ENCODE measurements at regions not wholly inside any gene's neighbourhood (a gene's known extent, or its start where the extent isn't known, plus 50 kb on each side); places are given as distances from the start of the nearest gene placed in this dataset.
A peak's percentile ranks its signal among the peaks of the same experiment; 100 is the strongest.

DNA sequence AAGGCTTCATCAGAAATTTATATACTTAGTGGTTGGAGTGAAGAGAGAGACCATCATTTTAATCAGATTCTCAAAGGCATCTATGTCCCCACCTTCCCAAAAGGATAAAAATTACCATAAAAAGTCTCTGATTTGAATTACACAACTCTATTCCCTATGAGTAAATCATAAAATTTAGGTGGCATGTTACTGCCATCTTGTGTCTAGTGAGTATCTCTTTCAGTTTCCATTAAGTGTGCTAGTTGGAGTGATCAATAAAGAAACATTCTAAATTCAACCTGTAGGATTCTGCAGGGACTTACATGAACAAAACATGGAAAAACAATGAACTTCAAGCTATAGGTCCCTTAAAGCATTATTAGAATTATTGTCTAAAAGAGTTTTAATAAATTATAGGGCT is 655.4 kb downstream of the LTN1 start:
- Histone ChIP-seq H3K27ac (no peak overlapping the region), H3K27me3 (replicated peaks; ENCODE audit: insufficient read depth) (no peaks in the 10 kb centered on the region), H3K4me1 (ENCODE audit: control insufficient read depth in 1 of 2, low read depth in 2 of 2) (peaks cover 0 to 22% of the 10 kb centered on the region in 2 donors), H3K9me3 (no peaks in the 10 kb centered on the region), H3K36me3 (no peaks in the 10 kb centered on the region), H3K4me3 (no peak overlapping the region)
- ATAC-seq (ENCODE audit: insufficient number of reproducible peaks, low FRiP score, low read depth) (no peak), DNase-seq (ENCODE audit: low spot score) (no peak)
- TF ChIP-seq, protein P1, sequence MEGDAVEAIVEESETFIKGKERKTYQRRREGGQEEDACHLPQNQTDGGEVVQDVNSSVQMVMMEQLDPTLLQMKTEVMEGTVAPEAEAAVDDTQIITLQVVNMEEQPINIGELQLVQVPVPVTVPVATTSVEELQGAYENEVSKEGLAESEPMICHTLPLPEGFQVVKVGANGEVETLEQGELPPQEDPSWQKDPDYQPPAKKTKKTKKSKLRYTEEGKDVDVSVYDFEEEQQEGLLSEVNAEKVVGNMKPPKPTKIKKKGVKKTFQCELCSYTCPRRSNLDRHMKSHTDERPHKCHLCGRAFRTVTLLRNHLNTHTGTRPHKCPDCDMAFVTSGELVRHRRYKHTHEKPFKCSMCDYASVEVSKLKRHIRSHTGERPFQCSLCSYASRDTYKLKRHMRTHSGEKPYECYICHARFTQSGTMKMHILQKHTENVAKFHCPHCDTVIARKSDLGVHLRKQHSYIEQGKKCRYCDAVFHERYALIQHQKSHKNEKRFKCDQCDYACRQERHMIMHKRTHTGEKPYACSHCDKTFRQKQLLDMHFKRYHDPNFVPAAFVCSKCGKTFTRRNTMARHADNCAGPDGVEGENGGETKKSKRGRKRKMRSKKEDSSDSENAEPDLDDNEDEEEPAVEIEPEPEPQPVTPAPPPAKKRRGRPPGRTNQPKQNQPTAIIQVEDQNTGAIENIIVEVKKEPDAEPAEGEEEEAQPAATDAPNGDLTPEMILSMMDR (IDR thresholded peaks at IDR 0.05), result peak; percentile 24

DNA sequence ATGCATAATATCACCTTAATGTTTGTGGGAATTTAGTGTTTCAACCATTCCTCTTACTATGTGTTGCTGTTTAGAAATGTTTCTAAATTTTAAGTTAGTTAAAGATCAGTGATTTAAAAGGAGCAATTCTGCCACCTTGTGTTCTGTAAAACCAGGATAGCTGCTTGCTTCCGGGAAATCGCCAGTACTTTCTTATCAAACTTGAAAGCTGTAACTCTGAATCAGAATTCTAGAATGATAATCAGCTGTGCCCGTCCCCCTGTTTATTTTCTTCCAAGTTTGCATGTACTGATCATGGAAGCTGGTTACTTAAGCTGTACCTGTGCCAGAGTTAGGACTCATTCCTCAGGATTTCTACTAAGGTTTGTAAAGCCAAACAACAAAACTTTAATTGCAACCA is 656.4 kb downstream of the LTN1 start:
- Histone ChIP-seq H3K27ac (no peak overlapping the region), H3K9me3 (no peaks in the 10 kb centered on the region), H3K4me1 (ENCODE audit: control insufficient read depth in 1 of 2, low read depth in 2 of 2) (peaks cover 0 to 22% of the 10 kb centered on the region in 2 donors), H3K27me3 (replicated peaks; ENCODE audit: insufficient read depth) (no peaks in the 10 kb centered on the region), H3K4me3 (no peak overlapping the region), H3K36me3 (no peaks in the 10 kb centered on the region)
- DNase-seq (ENCODE audit: low spot score), result no peak
- TF ChIP-seq, protein P1 (IDR thresholded peaks at IDR 0.05), result peak; percentile 33
- no peak for ATAC-seq (ENCODE audit: insufficient number of reproducible peaks, low FRiP score, low read depth)

DNA sequence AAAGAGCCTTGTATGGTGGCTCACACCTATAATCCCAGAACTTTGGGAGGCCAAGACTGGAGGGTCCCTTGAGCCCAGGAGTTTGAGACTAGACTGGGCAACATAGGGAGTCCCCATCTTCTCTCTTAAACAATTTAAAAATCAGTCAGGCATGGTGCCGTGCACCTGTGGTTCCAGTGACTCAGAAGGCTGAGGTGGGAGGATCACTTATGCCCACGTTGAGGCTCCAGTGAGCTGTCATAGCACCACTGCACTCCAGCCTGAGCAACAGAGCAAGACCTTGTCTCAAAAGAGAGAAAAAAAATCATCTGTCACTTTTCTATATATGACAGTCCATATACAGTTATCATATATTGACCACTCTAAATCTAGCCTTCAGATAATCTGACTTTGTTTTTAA is 658.3 kb downstream of the LTN1 start:
- H3K4me1 ChIP-seq (ENCODE audit: control insufficient read depth in 1 of 2, low read depth in 2 of 2), result peaks cover 0 to 22% of the 10 kb centered on the region in 2 donors
- no peaks in the 10 kb centered on the region for H3K27me3 ChIP-seq (replicated peaks; ENCODE audit: insufficient read depth)
- DNase-seq (ENCODE audit: low spot score) (no peak), ATAC-seq (ENCODE audit: insufficient number of reproducible peaks, low FRiP score, low read depth) (no peak)
- H3K9me3 ChIP-seq, result no peaks in the 10 kb centered on the region
- H3K4me3 ChIP-seq, result no peak overlapping the region
- H3K36me3 ChIP-seq, result no peaks in the 10 kb centered on the region
- TF ChIP-seq, protein P1 (IDR thresholded peaks at IDR 0.05), result no peak
- no peak overlapping the region for H3K27ac ChIP-seq

DNA sequence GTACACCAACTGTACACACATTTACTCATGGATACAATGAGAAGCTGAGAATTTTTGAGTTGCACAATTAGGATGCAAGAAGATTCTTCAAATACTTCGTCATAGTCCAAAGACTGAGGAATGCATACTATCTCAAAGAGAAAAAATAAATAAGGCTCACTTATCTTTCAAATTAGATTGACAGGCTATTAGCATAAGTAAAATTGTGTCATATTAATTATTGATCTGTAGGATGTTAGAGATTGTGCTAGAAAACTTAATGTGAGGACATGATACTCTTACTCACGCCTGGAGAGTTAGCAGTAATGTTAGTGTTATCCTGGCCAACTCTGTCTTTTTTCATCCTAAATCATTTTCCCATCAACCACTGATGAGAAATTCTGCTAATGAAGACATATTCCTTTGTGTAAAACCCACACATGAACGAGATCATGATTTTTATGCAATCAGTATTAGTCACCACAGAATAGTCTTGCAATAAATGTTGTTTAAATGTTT is 659.0 kb downstream of the LTN1 start:
- Histone ChIP-seq H3K4me1 (ENCODE audit: control insufficient read depth in 1 of 2, low read depth in 2 of 2) (peaks cover 0 to 17% of the 10 kb centered on the region in 2 donors), H3K9me3 (no peaks in the 10 kb centered on the region), H3K4me3 (no peak overlapping the region), H3K27ac (no peak overlapping the region), H3K27me3 (replicated peaks; ENCODE audit: insufficient read depth) (no peaks in the 10 kb centered on the region), H3K36me3 (no peaks in the 10 kb centered on the region)
- TF ChIP-seq, protein P1 (IDR thresholded peaks at IDR 0.05), result no peak
- DNase-seq (ENCODE audit: low spot score) (no peak), ATAC-seq (ENCODE audit: insufficient number of reproducible peaks, low FRiP score, low read depth) (no peak)

DNA sequence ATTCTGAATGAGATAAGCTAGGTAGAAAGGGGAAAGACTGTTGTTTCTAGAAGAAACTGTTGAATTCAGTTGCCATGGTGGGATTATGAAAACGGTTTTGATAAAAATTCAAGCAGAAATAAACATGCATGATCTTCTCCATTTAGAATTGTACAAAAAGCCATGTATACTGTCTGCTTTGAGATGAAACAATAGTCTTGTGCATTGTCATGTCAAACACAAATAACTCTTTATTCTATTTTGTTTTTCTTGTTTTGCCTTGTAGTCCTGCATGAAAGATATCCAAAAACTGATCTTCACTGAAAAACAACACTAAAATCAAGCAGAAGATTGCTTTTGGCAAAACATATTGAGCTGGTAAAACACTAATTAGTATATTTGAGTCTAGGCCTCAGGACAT is 659.9 kb downstream of the LTN1 start:
- no peaks in the 10 kb centered on the region for H3K36me3 ChIP-seq
- no peak overlapping the region for H3K4me3 ChIP-seq
- no peaks in the 10 kb centered on the region for H3K27me3 ChIP-seq (replicated peaks; ENCODE audit: insufficient read depth)
- DNase-seq (ENCODE audit: low spot score) (no peak), ATAC-seq (ENCODE audit: insufficient number of reproducible peaks, low FRiP score, low read depth) (no peak)
- TF ChIP-seq, protein P1 (IDR thresholded peaks at IDR 0.05), result no peak
- no peak overlapping the region for H3K27ac ChIP-seq
- H3K9me3 ChIP-seq, result no peaks in the 10 kb centered on the region
- H3K4me1 ChIP-seq (ENCODE audit: control insufficient read depth in 1 of 2, low read depth in 2 of 2), result peaks cover 0 to 11% of the 10 kb centered on the region in 2 donors

Measured in thoracic aorta (tissue), 2 donors.